ENCODE measurements at regions not wholly inside any gene's neighbourhood (a gene's known extent, or its start where the extent isn't known, plus 50 kb on each side); places are given as distances from the start of the nearest gene placed in this dataset.

DNA sequence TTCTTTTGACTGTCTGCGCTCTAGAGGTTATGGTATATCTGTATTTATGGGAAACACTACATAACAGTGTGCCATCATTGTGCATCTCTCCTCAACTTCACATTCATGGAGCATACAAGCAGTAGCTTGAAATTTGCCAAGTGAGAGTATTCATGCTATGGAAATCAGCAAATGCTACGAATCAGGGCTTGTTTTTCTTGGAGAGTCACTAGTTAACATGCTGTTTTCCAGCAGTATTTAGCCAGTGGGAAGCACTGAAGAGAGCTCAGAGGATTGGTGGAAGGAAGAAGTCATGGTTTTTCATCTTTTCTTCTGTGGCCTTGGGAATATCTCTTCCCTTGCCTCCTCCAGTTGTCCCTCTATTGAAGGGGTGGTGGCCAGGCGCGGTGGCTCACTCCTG, 303.0 kb downstream of the PSAT1 start:
- H3K36me3 Mint-ChIP-seq, result no peaks in the 10 kb centered on the region
- CTCF ChIA-PET, result no interaction called here
- DNase-seq, result no peak
- H3K9me3 Mint-ChIP-seq, result no peaks in the 10 kb centered on the region
- H3K27me3 Mint-ChIP-seq, result no peaks in the 10 kb centered on the region
- H3K4me3 Mint-ChIP-seq, result no peak overlapping the region
- H3K27ac Mint-ChIP-seq, result no peak overlapping the region
- no peaks in the 10 kb centered on the region for H3K4me1 Mint-ChIP-seq

DNA sequence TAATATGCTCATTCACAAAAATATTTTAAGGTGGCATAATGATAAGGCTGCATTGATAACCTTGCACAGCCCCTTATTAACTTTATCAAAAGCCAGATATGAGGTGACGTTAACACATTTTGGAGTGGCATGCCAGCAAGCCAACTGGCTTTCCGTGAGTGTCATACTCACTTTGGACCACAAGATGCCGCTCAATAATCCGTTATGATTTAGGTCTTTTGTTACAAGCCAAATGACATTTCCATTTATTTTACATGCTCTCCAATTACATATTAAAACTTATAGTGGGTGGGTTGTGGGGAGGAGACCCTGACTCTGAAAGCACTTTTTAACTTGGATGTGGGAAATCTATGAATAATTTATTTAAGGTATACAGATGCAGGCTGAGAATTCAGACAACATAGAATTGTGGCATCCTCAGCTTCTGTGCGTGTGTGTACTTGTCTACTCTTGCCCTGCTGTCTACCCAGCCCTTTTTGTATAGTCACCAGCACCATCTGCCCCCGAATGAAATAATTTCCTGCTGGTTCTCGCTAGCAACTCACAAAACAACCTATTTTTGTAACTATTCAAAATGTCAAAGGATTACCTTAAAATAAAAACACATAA, 305.1 kb downstream of the PSAT1 start:
- Mint-ChIP-seq H3K27me3 (no peaks in the 10 kb centered on the region), H3K27ac (no peak overlapping the region), H3K4me1 (no peaks in the 10 kb centered on the region), H3K36me3 (no peaks in the 10 kb centered on the region), H3K9me3 (no peaks in the 10 kb centered on the region), H3K4me3 (no peak overlapping the region)
- DNase-seq, result peak; percentile 31
- CTCF ChIA-PET, result interaction anchor here (0.7 kb wide), 1 partner anchor 9 kb away, joined by 3 read pairs; no protein-coding TSS in a partner anchor

DNA sequence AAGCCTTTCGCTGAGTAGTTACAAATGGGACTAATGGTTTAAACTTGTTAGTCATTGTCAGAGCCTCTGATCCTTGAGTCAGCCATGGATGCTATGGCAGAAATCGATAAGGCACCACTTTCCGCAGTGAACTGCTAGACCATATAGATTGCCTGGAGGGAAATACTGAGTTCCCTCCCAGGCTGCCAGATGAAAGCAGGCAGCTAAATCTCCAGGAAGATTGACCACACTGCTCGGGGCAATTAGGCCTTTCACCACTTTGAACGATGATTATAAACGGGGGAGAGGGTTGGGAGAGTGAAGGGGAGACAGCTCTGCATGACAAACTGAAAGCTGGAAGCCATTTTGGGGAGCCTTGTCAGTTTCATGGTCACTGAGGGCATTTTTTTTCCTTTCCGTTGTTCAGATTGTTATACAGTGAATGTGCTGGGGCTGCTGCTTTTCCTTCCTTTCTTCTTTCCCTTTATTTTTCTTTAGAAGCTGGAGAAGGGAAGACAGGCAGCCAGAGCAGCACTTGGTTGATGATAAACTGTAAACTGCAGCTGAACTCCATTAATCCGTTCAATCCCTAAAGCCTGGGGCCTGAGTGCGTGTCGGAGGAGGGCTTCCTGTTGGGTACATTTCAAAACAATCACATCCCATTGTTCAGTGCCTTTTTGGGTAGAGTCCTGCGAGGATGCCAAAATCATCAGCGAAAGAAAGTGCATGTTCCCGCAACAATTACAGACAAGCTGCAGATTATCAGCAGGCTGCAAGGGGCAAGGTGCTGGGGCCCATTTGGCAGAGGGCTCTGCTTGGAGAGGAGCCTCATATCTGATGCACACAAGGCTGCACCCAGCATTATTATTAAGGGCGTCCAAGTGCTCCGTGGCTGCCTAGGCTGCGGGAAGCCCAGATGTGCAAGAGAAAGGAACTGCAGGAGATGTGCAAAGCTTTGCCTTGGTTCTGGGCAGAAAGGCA, 308.4 kb downstream of the PSAT1 start:
- Mint-ChIP-seq H3K9me3 (no peaks in the 10 kb centered on the region), H3K4me3 (no peak overlapping the region), H3K36me3 (no peaks in the 10 kb centered on the region), H3K27ac (no peak overlapping the region), H3K27me3 (no peaks in the 10 kb centered on the region), H3K4me1 (no peaks in the 10 kb centered on the region)
- CTCF ChIA-PET, result no interaction called here
- DNase-seq, result no peak

DNA sequence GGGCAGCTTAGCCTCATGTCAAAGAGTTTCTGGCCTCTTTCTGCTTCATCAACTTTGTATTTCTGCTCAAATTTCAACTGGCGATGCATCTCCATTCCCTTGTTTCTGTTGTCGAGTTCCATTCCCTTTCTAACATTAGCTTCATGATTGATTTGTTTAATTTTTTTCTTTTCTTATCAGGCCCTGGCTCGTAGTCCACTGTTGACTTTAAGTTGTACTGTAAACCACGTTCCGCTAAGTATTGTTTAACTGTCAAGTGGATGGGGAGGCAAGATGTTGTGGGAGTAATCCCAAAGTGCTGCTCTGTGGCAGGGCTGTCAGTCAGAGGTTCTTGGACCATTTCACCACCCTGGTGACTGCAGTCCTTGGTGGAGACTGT, 309.1 kb downstream of the PSAT1 start:
- Mint-ChIP-seq H3K4me1 (no peaks in the 10 kb centered on the region), H3K27ac (no peak overlapping the region), H3K4me3 (no peak overlapping the region), H3K36me3 (no peaks in the 10 kb centered on the region), H3K27me3 (no peaks in the 10 kb centered on the region), H3K9me3 (no peaks in the 10 kb centered on the region)
- CTCF ChIA-PET, result no interaction called here
- DNase-seq, result no peak

DNA sequence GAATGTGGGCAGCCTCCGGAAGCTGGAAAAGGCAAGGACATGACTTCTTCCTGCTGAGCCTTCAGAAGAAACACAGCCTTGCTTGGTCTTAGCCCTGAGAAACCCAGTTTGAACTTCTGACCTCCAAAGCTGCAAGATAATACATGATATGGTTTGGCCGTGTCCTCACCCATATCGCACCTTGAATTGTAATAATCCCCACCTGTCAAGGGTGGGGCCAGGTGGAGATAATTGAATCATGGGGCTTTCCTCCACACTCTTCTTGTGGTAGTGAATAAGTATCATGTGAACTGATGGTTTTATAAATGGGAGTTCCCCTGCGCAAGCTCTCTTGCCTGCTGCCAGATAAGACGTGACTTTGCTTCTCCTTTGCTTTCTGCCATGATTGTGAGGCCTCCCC, 310.9 kb downstream of the PSAT1 start:
- no peak for DNase-seq
- CTCF ChIA-PET, result no interaction called here
- no peaks in the 10 kb centered on the region for H3K9me3 Mint-ChIP-seq
- no peak overlapping the region for H3K27ac Mint-ChIP-seq
- H3K4me3 Mint-ChIP-seq, result no peak overlapping the region
- no peaks in the 10 kb centered on the region for H3K4me1 Mint-ChIP-seq
- H3K36me3 Mint-ChIP-seq, result no peaks in the 10 kb centered on the region
- no peaks in the 10 kb centered on the region for H3K27me3 Mint-ChIP-seq

DNA sequence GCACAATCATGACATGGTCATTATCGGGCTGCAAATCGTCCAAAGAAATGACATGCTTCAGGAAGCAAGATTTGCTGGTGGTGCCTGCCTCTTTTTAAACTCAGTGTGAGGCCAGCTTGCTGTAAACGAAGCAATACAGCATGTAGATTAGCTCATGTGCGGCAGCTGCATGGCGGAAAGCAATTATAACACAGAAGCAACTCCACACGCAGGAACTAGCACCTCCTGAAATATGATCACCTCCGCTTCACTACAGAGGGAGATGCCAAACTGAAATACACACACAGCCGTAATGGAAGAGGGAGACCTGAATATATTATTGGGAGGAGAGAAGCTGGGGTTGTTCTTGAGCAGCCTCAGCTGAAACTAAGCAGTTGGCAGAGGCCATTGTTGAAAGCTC, 312.5 kb downstream of the PSAT1 start:
- Mint-ChIP-seq H3K4me3 (no peak overlapping the region), H3K36me3 (no peaks in the 10 kb centered on the region), H3K4me1 (no peaks in the 10 kb centered on the region), H3K27me3 (no peaks in the 10 kb centered on the region), H3K27ac (no peak overlapping the region), H3K9me3 (no peaks in the 10 kb centered on the region)
- CTCF ChIA-PET, result interaction anchor here (0.6 kb wide), 1 partner anchor 136 kb away, joined by 3 read pairs; no protein-coding TSS in a partner anchor
- DNase-seq, result no peak

DNA sequence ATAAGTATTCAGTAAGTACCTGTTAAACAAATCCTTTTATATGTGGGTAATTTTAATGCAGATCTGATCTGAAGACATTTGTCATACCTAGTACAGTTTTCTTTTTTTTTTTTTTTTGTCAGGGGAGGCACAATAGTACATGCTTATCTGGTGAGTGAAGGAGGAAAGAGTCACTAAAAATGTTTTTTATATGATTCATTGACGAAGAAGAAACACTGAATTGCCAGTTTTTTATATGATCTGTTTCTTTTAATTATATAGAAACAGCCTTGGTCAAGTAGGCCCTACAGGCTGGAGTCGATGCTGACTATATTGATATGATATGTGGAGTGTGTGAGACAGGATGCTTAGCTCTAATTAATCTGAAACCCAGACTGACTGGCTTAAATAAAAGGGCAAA, 315.2 kb downstream of the PSAT1 start:
- Mint-ChIP-seq H3K27ac (no peak overlapping the region), H3K36me3 (no peaks in the 10 kb centered on the region), H3K4me1 (no peaks in the 10 kb centered on the region), H3K27me3 (no peaks in the 10 kb centered on the region), H3K4me3 (no peak overlapping the region), H3K9me3 (no peaks in the 10 kb centered on the region)
- no peak for DNase-seq
- CTCF ChIA-PET, result no interaction called here

DNA sequence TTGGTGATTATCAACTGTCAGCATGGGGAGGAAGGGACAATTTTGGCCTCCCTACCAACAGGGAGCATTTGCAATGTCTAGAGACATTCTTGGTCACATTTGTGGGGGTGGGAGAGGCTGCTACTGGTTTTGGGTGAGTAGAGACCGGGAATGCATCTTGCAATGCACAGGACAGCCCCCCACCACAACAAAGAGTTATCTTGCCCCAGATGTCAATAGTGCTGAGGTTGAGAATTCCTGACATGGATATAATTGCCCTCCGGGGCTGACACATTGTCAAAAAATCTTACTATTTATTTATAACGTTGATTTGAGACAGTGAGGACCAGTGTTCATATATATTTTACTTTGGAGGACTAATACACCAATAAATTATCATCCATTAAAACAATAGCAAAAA, 316.1 kb downstream of the PSAT1 start:
- CTCF ChIA-PET, result no interaction called here
- no peaks in the 10 kb centered on the region for H3K9me3 Mint-ChIP-seq
- no peak for DNase-seq

DNA sequence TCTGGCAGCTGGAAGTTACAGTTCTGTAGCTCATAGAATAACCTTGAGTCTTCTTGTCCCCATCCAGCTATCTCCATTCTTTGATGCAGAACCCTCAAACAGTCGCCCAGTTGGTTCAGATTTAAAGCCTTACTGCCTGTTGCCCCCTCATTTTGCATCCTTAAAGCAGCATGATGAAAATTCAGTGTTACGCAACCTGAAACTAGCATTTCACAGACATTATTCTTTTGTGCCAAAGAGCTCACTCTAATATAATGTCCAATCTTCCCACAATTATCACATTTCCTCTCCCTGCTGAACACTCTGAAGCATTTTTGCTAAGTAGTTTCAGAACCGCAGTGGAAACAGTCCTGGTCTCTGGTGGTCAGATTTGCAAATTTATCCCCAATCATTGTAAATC, 318.0 kb downstream of the PSAT1 start:
- Mint-ChIP-seq H3K27ac (no peak overlapping the region), H3K4me3 (no peak overlapping the region), H3K9me3 (no peaks in the 10 kb centered on the region), H3K27me3 (no peaks in the 10 kb centered on the region), H3K36me3 (no peaks in the 10 kb centered on the region), H3K4me1 (no peaks in the 10 kb centered on the region)
- CTCF ChIA-PET, result no interaction called here
- no peak for DNase-seq

More for the DNA sequence above, 316.1 kb downstream of the PSAT1 start:
- H3K36me3 Mint-ChIP-seq, result no peaks in the 10 kb centered on the region
- H3K27ac Mint-ChIP-seq, result no peak overlapping the region
- no peak overlapping the region for H3K4me3 Mint-ChIP-seq
- no peaks in the 10 kb centered on the region for H3K27me3 Mint-ChIP-seq
- H3K4me1 Mint-ChIP-seq, result no peaks in the 10 kb centered on the region

DNA sequence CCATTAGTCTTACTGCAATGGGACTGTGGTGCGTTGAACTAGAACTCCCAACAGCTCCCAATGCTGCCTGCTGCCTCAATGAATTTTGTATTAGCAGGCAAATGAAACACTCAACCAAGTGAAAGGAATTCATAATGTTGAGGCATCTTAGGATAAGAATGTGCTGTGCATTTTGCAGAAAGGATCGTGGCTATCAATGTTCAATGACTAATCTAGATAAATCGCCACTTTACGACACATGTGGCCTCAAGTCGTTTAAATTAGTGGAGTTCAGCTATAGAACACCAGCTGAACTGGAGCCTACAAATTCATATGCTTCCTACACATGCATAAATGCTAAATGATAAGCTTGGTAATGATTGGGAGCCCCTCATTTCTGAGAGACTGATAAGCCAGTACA, 318.4 kb downstream of the PSAT1 start:
- no peaks in the 10 kb centered on the region for H3K9me3 Mint-ChIP-seq
- no peak overlapping the region for H3K4me3 Mint-ChIP-seq
- CTCF ChIA-PET, result no interaction called here
- no peaks in the 10 kb centered on the region for H3K4me1 Mint-ChIP-seq
- no peak overlapping the region for H3K27ac Mint-ChIP-seq
- no peaks in the 10 kb centered on the region for H3K27me3 Mint-ChIP-seq
- no peaks in the 10 kb centered on the region for H3K36me3 Mint-ChIP-seq
- DNase-seq, result no peak

DNA sequence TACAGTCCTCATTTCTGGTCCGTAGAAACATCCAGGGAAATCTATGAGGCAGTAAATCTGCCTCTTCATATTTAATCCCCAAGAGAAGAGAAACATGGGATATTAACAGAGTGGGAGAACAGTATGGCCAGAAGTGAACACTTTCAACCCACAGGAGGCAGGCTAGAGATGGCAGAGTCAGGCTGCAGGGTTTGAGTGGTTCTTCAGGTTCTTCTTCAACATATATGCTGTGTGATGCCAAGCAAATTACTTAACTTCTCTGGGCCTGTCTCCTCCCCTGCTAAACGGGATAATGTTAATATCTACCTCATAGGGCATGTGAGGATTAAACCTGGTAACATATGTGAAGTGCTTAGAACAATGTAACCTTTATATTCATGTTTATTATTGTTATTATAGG, 321.8 kb downstream of the PSAT1 start:
- Mint-ChIP-seq H3K4me3 (no peak overlapping the region), H3K36me3 (no peaks in the 10 kb centered on the region), H3K27me3 (no peaks in the 10 kb centered on the region), H3K9me3 (no peaks in the 10 kb centered on the region), H3K4me1 (no peaks in the 10 kb centered on the region), H3K27ac (no peak overlapping the region)
- CTCF ChIA-PET, result no interaction called here
- no peak for DNase-seq

DNA sequence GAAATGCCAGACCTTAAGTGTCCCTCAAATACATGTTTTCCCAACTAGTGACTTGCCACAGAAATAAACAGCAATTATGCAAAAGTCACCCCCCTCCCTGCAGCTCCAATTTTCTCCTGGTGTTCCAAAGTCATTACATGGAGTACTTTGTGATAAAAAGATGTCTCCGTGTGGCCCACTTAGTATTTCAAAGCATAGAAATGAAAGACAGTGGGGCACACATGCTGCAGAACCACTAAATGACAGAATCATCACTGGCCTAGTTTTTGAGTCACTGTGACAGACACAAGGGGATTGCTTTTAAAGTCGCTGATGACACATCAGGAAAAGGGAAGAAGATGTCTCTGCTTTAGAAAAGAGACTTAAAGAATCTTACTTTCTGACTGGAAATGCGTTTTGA, 323.4 kb downstream of the PSAT1 start:
- H3K27ac Mint-ChIP-seq, result no peak overlapping the region
- CTCF ChIA-PET, result no interaction called here
- H3K36me3 Mint-ChIP-seq, result no peaks in the 10 kb centered on the region
- no peak overlapping the region for H3K4me3 Mint-ChIP-seq
- H3K27me3 Mint-ChIP-seq, result no peaks in the 10 kb centered on the region
- no peaks in the 10 kb centered on the region for H3K9me3 Mint-ChIP-seq
- no peak for DNase-seq
- H3K4me1 Mint-ChIP-seq, result no peaks in the 10 kb centered on the region

DNA sequence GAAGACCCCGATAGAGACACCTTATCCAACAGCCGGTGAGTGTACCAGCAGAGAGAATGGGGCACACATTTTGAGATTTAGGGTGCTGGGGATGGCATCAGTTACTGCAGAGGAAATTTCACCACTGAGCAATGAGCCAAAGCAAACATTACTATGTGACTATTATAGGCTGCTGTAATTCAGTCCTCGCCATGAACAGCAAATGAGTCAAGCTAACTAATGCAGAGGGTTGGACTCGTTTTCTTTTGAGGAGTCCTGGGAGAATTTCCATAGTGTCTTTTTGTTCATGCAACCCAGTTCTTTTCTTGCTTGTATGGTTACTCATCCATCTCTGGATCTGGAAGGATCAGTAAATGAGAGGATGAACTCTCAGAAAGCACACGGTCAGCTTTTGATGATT, 323.8 kb downstream of the PSAT1 start:
- H3K9me3 Mint-ChIP-seq, result no peaks in the 10 kb centered on the region
- no peaks in the 10 kb centered on the region for H3K36me3 Mint-ChIP-seq
- no peak overlapping the region for H3K27ac Mint-ChIP-seq
- H3K4me1 Mint-ChIP-seq, result no peaks in the 10 kb centered on the region
- H3K4me3 Mint-ChIP-seq, result no peak overlapping the region
- no peak for DNase-seq
- CTCF ChIA-PET, result no interaction called here
- H3K27me3 Mint-ChIP-seq, result no peaks in the 10 kb centered on the region

DNA sequence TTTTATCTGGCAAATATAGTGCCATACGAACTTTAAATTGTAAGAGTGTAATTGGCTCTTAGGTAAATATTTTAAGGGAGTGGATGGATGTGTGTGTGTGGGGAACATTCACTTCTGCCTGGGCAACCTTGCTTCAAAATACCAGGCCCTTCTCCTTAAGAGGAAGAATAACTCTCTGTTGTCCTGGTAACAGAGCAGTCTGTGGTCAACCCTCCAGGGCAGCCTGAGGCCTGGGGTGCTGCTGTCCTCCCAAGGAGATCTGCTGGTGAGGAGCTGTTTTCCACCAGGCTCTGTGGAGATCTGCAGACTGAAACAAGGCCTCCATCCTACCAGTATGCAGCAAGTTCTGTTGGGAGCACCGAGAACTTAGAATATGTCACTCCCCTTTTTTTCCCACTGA, 325.2 kb downstream of the PSAT1 start:
- Mint-ChIP-seq H3K4me3 (no peak overlapping the region), H3K36me3 (no peaks in the 10 kb centered on the region), H3K4me1 (no peaks in the 10 kb centered on the region), H3K27me3 (no peaks in the 10 kb centered on the region), H3K27ac (no peak overlapping the region), H3K9me3 (no peaks in the 10 kb centered on the region)
- CTCF ChIA-PET, result no interaction called here
- DNase-seq, result no peak

DNA sequence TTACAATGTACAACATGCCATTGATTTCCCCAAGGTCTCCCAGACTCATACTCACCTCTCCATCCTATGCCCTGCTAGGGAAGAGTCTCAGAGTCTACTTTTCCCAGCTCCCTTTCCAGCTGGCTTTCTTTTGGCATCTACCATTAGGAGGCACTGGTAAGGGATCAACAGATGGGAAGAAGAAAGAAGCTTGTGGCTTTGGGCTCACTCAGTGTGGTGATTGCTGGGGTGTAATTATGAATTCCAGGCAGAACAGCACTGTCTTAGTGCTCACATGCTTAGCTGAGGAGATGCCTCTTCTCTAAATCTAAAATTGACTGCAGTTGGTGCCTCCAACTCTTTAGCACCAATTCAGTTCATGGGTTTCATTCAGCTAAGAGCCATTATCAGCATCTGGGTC, 330.0 kb downstream of the PSAT1 start:
- no peak overlapping the region for H3K27ac Mint-ChIP-seq
- CTCF ChIA-PET, result interaction anchor here (0.5 kb wide), 1 partner anchor 11 kb away, joined by 3 read pairs; no protein-coding TSS in a partner anchor

More for the DNA sequence above, 330.0 kb downstream of the PSAT1 start:
- DNase-seq, result no peak
- Mint-ChIP-seq H3K36me3 (no peaks in the 10 kb centered on the region), H3K27me3 (no peaks in the 10 kb centered on the region), H3K9me3 (no peaks in the 10 kb centered on the region), H3K4me1 (no peaks in the 10 kb centered on the region), H3K4me3 (no peak overlapping the region)

Measured in activated naive CD4-positive, alpha-beta T cell treated with anti-CD3 and anti-CD28 coated beads, Interleukin-2, amount 10 ng/mL, durations not matched to agents 7 days and 5 days (primary cell).